Transverse colon (tissue), 4 donors: ENCODE measurements at regions not wholly inside any gene's neighbourhood (a gene's known extent, or its start where the extent isn't known, plus 50 kb on each side); places are given as distances from the start of the nearest gene placed in this dataset.

Experiments used
- DNase-seq: peaks from one replicate; pipeline ENCODE4 v3.0.0-alpha.2; 2019
- H3K27ac ChIP-seq, 4 donors: fragments of 200-600 bp; sonication (generic); 2 replicates each; pipeline ENCODE4 v1.5.1; 2016 to 2018; ENCODE audit warnings: inconsistent platforms in 4 of 4
- H3K27me3 ChIP-seq: fragments of 200-600 bp; sonication (generic); 2 replicates; pipeline ENCODE4 v1.5.1; 2017; ENCODE audit warnings: inconsistent platforms
- H3K36me3 ChIP-seq, 4 donors: fragments of 200-600 bp; sonication (generic); 2 replicates each; pipeline ENCODE4 v1.5.1; 2017 to 2019; ENCODE audit warnings: inconsistent platforms in 4 of 4
- H3K4me1 ChIP-seq, 4 donors: fragments of 200-600 bp; sonication (generic); 2 replicates each; pipeline ENCODE4 v1.5.1; 2017 to 2020; ENCODE audit warnings: inconsistent platforms in 4 of 4
- H3K4me3 ChIP-seq, 4 donors: fragments of 200-600 bp; sonication (generic); 1 replicate in 1 of 4; 2 replicates in 3 of 4; pipeline versions ENCODE4 v1.5.1 to v1.6.1; 2017 to 2019; ENCODE audit warnings: inconsistent platforms in 4 of 4
- H3K9me3 ChIP-seq, 2 donors: fragments of 200-600 bp; sonication (generic); 2 replicates each; pipeline ENCODE4 v1.5.1; 2017 to 2019; ENCODE audit warnings: inconsistent platforms in 2 of 2
- CTCF ChIP-seq, 5 experiments: fragments of 200-600 bp in 3 of 5; fragments of 450-650 bp in 2 of 5; sonication (generic) in 3 of 5; IDR thresholded peaks; 1 replicate in 2 of 5; 2 replicates in 3 of 5; pipeline ENCODE4 v1.5.1; 2016 to 2017; ENCODE audit warnings: antibody characterized with exemption in 5 of 5, inconsistent platforms in 3 of 5, mild to moderate bottlenecking in 2 of 5, moderate library complexity in 1 of 5
- EP300 ChIP-seq: sonication (generic); formaldehyde crosslinking; IDR thresholded peaks from one replicate; pipeline ENCODE4 v1.6.1; 2017; ENCODE audit warnings: antibody characterized with exemption, low read depth
- POLR2A ChIP-seq: fragments of 450-650 bp; IDR thresholded peaks from one replicate; pipeline ENCODE4 v1.6.1; 2016; ENCODE audit warnings: antibody characterized with exemption, mild to moderate bottlenecking, moderate library complexity
- POLR2AphosphoS5 ChIP-seq, 3 donors: sonication (generic); formaldehyde crosslinking; IDR thresholded peaks; one replicate each; pipeline ENCODE4 v1.6.1; 2016; ENCODE audit warnings: antibody characterized with exemption in 3 of 3
- WGBS, 2 donors: methylation state at CpG; one replicate each; pipeline ENCODE4 v1.1.5; 2018; ENCODE audit warnings: low coverage in 1 of 2; 5-methylcytosine and 5-hydroxymethylcytosine counted together
- in situ Hi-C, 4 donors: fragments of 200-750 bp; cut with MboI; loops; one replicate each; pipeline versions ENCODE4 v1.15.0 to v1.15.1; 2017; ENCODE audit warnings: low sequenced_read_pairs in 3 of 4, low pct_ligation_motif_present in 1 of 4, low pct_unique_long_range_greater_than_20kb in 1 of 4
- intact Hi-C: fragments of 100-400 bp; cut with DNase I; formaldehyde crosslinking; loops from one replicate; pipeline ENCODE4 v1.15.1; 2023; ENCODE audit warnings: low total_unique reads

GRCh38 chr1:98497497-98497896, 164.0 kb upstream of the SNX7 start:
- Histone ChIP-seq H3K36me3 (no peaks in the 10 kb centered on the region), H3K9me3 (no peaks in the 10 kb centered on the region), H3K4me1 (no peaks in the 10 kb centered on the region), H3K27me3 (no peaks in the 10 kb centered on the region), H3K27ac (no peak overlapping the region), H3K4me3 (no peak overlapping the region)
- TF ChIP-seq POLR2AphosphoS5 (IDR thresholded peaks at IDR 0.05) = no peak
- TF ChIP-seq POLR2A = no peak
- TF ChIP-seq EP300 = no peak
- TF ChIP-seq CTCF (IDR thresholded peaks at IDR 0.05) = no peak
- in situ Hi-C loops (no loop called here), intact Hi-C loops (no loop called here)
- DNase-seq = no peak
- 98% methylated on average over 2 of the region's 2 CpGs; no CpG with 5 or more reads in 1 of the 2 donors for WGBS, 2 donors

DNA sequence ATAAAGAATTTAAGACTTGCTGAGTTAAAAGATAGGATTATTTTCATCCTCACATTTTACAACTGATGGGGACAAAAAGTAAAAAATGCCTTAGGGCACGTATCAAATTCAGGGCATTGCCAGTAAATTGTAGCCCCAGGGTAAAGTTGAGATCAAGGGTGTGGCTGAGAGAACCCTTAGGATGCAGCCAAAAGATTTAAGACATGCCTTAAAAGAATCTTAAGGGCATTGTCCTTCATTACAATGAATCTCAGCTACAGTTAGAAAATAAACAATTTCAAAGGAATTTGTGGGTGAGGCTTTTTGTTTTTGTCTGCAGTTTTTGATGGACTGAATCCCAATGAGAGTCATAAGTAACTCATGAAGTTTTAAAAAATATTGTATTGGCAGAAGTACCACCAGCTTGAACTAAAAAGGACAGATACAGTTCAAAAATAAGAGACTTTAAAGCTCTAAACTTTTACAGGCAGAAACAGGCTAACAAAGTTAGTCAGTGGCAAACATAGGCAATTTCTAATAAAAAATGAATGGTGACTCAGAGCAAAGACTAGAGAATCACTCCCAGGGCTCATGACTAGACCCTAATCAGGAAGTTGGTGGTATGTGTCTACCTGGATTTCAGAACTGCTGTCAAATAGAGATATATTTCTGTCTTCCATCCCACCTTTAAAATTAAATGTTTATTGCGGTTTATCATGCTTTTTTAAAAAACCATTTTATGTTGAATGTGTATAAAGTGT, 165.1 kb upstream of the SNX7 start:
- TF ChIP-seq POLR2A = no peak
- no peaks in the 10 kb centered on the region for H3K36me3 ChIP-seq
- DNase-seq = no peak
- H3K4me1 ChIP-seq = no peaks in the 10 kb centered on the region
- WGBS, 2 donors = 67 to 87% methylated on average over 2 of the region's 2 CpGs
- H3K4me3 ChIP-seq = no peak overlapping the region
- no peaks in the 10 kb centered on the region for H3K27me3 ChIP-seq
- intact Hi-C loops (no loop called here), in situ Hi-C loops (no loop called here)
- H3K9me3 ChIP-seq = no peaks in the 10 kb centered on the region
- no peak overlapping the region for H3K27ac ChIP-seq

- Histone ChIP-seq H3K9me3 (no peaks in the 10 kb centered on the region), H3K4me1 (no peaks in the 10 kb centered on the region), H3K4me3 (no peak overlapping the region), H3K36me3 (no peaks in the 10 kb centered on the region), H3K27ac (no peak overlapping the region), H3K27me3 (no peaks in the 10 kb centered on the region)
- no peak for DNase-seq
- in situ Hi-C loops (no loop called here), intact Hi-C loops (no loop called here)
- TF ChIP-seq CTCF (IDR thresholded peaks at IDR 0.05) (no peak), POLR2A (no peak), POLR2AphosphoS5 (IDR thresholded peaks at IDR 0.05) (no peak), EP300 (no peak)
Observed at GRCh38 chr1:98493469-98493868, 168.1 kb upstream of the SNX7 start.

GRCh38 chr1:98490099-98490498, 171.4 kb upstream of the SNX7 start:
- Histone ChIP-seq H3K36me3 (no peaks in the 10 kb centered on the region), H3K4me1 (no peaks in the 10 kb centered on the region), H3K27ac (no peak overlapping the region), H3K9me3 (no peaks in the 10 kb centered on the region), H3K27me3 (no peaks in the 10 kb centered on the region), H3K4me3 (no peak overlapping the region)
- no peak for TF ChIP-seq POLR2A
- no peak for TF ChIP-seq POLR2AphosphoS5 (IDR thresholded peaks at IDR 0.05)
- no peak for TF ChIP-seq EP300
- TF ChIP-seq CTCF (IDR thresholded peaks at IDR 0.05) = no peak
- in situ Hi-C loops = no loop called here
- DNase-seq = no peak
- intact Hi-C loops = no loop called here
- 75 to 88% methylated on average over 1 of the region's 1 CpG for WGBS, 2 donors

GRCh38 chr1:98487620-98488019, 173.9 kb upstream of the SNX7 start:
- Histone ChIP-seq H3K27ac (no peak overlapping the region), H3K27me3 (no peaks in the 10 kb centered on the region), H3K4me1 (no peaks in the 10 kb centered on the region), H3K36me3 (no peaks in the 10 kb centered on the region), H3K9me3 (no peaks in the 10 kb centered on the region), H3K4me3 (no peak overlapping the region)
- intact Hi-C loops (no loop called here), in situ Hi-C loops (no loop called here)
- DNase-seq = no peak
- TF ChIP-seq CTCF (IDR thresholded peaks at IDR 0.05) (no peak), POLR2AphosphoS5 (IDR thresholded peaks at IDR 0.05) (no peak), EP300 (no peak), POLR2A (no peak)
- 81 to 92% methylated on average over 5 of the region's 5 CpGs for WGBS, 2 donors
